HCT116 (cell line): ENCODE measurements at regions not wholly inside any gene's neighbourhood (a gene's known extent, or its start where the extent isn't known, plus 50 kb on each side); places are given as distances from the start of the nearest gene placed in this dataset.

Experiments
- ATAC-seq: fragments of 200-7000 bp; cut with Tn5 transposase; 2 replicates; pipeline ENCODE4 v1.9.1; 2020; ENCODE audit warnings: mild to moderate bottlenecking, moderate library complexity
- BruUV-seq: library from RNA; stranded (reverse); fragments of 400-500 nt; replicated peaks from 2 replicates; lab custom pipeline; 2021; lab: Mats Ljungman, UMichigan
- CTCF ChIA-PET: fragments of 300-600 bp; sonication (Branson Sonifier 250); formaldehyde crosslinking; loops from one replicate; lab custom pipeline; 2021; ENCODE audit warnings: antibody characterized with exemption; lab: Charles Lee
- POLR2A ChIA-PET: fragments of 300-600, 350-600 bp; sonication (Branson Sonifier 250); formaldehyde crosslinking; loops from one replicate; lab custom pipeline; 2021; ENCODE audit warnings: antibody characterized with exemption; lab: Charles Lee
- RAD21 ChIA-PET, 2 experiments: fragments of 300-600 bp; sonication (Branson Sonifier 250); formaldehyde crosslinking; loops; one replicate each; lab custom pipeline; 2023; ENCODE audit warnings: low total read pairs in 2 of 2; ENCODE audit not compliant: uncharacterized antibody in 2 of 2, unreplicated experiment in 2 of 2, low non-redundant PET in 1 of 2; lab: Charles Lee
- DNase-seq: peaks from one replicate; pipeline ENCODE4 v3.0.0-alpha.2; 2010; ENCODE audit warnings: low read depth, low spot score
- H2AFZ ChIP-seq: fragments of 200-600 bp; shearing (Covaris generic), sonication (generic); 2 replicates; pipeline ENCODE4 v1.6.1; 2017; ENCODE audit warnings: low read depth, mixed run types, mixed read lengths, antibody characterized with exemption, low read length; ENCODE audit not compliant: poor library complexity, severe bottlenecking
- H3K27ac ChIP-seq: 2 replicates; pipeline ENCODE4 v1.5.1; 2012; ENCODE audit warnings: low read depth, low read length
- H3K27me3 ChIP-seq: fragments of 200-600 bp; sonication (generic); 2 replicates; pipeline ENCODE4 v1.6.1; 2016; ENCODE audit warnings: mixed run types, low read length, mixed read lengths; ENCODE audit not compliant: insufficient read depth
- H3K36me3 ChIP-seq, 2 experiments: fragments of 200-500 bp in 1 of 2; fragments of 200-600 bp in 1 of 2; sonication (Bioruptor generic) in 1 of 2; sonication (generic) in 1 of 2; 2 replicates each; pipeline versions ENCODE4 v1.5.1 to v1.6.1; 2014 to 2016; ENCODE audit warnings: low read length in 2 of 2, inconsistent platforms in 1 of 2, mixed read lengths in 1 of 2, mixed run types in 1 of 2; ENCODE audit not compliant: insufficient read depth in 2 of 2, control insufficient read depth in 1 of 2
- H3K4me1 ChIP-seq, 2 experiments: fragments of 200-600 bp in 1 of 2; sonication (generic) in 1 of 2; 2 replicates each; pipeline versions ENCODE4 v1.5.1 to v1.6.1; 2012 to 2017; ENCODE audit warnings: low read length in 2 of 2, inconsistent platforms in 1 of 2, mild to moderate bottlenecking in 1 of 2, mixed read lengths in 1 of 2, mixed run types in 1 of 2, moderate library complexity in 1 of 2; ENCODE audit not compliant: insufficient read depth in 2 of 2, control insufficient read depth in 1 of 2
- H3K4me2 ChIP-seq: fragments of 200-600 bp; sonication (generic); 2 replicates; pipeline ENCODE4 v1.6.1; 2017; ENCODE audit warnings: mixed run types, low read length, mixed read lengths
- H3K4me3 ChIP-seq, 2 experiments: fragments of 200-600 bp in 1 of 2; sonication (generic) in 1 of 2; replicated peaks in 1 of 2; 2 replicates each; pipeline ENCODE4 v1.5.1; 2011 to 2016; ENCODE audit warnings: low read length in 2 of 2, control low read depth in 1 of 2, low read depth in 1 of 2, mild to moderate bottlenecking in 1 of 2, mixed read lengths in 1 of 2, mixed run types in 1 of 2
- H3K79me2 ChIP-seq: fragments of 200-600 bp; sonication (generic); 2 replicates; pipeline ENCODE4 v1.6.1; 2017; ENCODE audit warnings: mild to moderate bottlenecking, mixed run types, low read length, moderate library complexity, mixed read lengths; ENCODE audit not compliant: insufficient read depth
- H3K9ac ChIP-seq: fragments of 200-600 bp; sonication (generic); 2 replicates; pipeline ENCODE4 v1.6.1; 2016; ENCODE audit warnings: low read length, mixed read lengths
- H3K9me2 ChIP-seq: fragments of 200-600 bp; sonication (generic), shearing (Covaris generic); 2 replicates; pipeline ENCODE4 v1.6.1; 2017; ENCODE audit warnings: mixed run types, mild to moderate bottlenecking, moderate library complexity; ENCODE audit not compliant: insufficient read depth
- H3K9me3 ChIP-seq, 2 experiments: fragments of 200-500 bp in 1 of 2; fragments of 200-600 bp in 1 of 2; sonication (Bioruptor generic) in 1 of 2; sonication (generic) in 1 of 2; 2 replicates each; pipeline ENCODE4 v1.6.1; 2014 to 2017; ENCODE audit warnings: low read length in 2 of 2, mixed read lengths in 2 of 2, inconsistent platforms in 1 of 2, low read depth in 1 of 2, mild to moderate bottlenecking in 1 of 2, mixed run types in 1 of 2, moderate library complexity in 1 of 2; ENCODE audit not compliant: control insufficient read depth in 1 of 2, insufficient read depth in 1 of 2
- H4K20me1 ChIP-seq: fragments of 200-600 bp; sonication (generic), shearing (Covaris generic); 2 replicates; pipeline ENCODE4 v1.6.1; 2017; ENCODE audit warnings: mixed run types, mild to moderate bottlenecking, moderate library complexity; ENCODE audit not compliant: insufficient read depth
- CBX3 ChIP-seq: IDR thresholded peaks from 2 replicates; pipeline ENCODE4 v1.6.1; 2012; ENCODE audit warnings: low read depth
- CEBPB ChIP-seq: IDR thresholded peaks from 2 replicates; pipeline ENCODE4 v1.6.1; 2012; ENCODE audit warnings: low read depth
- EGR1 ChIP-seq: IDR thresholded peaks from 2 replicates; pipeline ENCODE4 v1.6.1; 2012; ENCODE audit warnings: low read depth
- ELF1 ChIP-seq: IDR thresholded peaks from 2 replicates; pipeline ENCODE4 v1.6.1; 2012; ENCODE audit warnings: low read depth, borderline replicate concordance
- FOSL1 ChIP-seq: IDR thresholded peaks from 2 replicates; pipeline ENCODE4 v1.6.1; 2012; ENCODE audit warnings: low read depth
- JUND ChIP-seq: IDR thresholded peaks from 2 replicates; pipeline ENCODE4 v1.6.1; 2012
- POLR2A ChIP-seq: IDR thresholded peaks from 2 replicates; pipeline ENCODE4 v1.7.0; 2011; ENCODE audit warnings: borderline replicate concordance; ENCODE audit not compliant: insufficient read depth, insufficient read length; ENCODE audit errors: extremely low read depth
- SIN3A ChIP-seq: IDR thresholded peaks from 2 replicates; pipeline ENCODE4 v1.6.1; 2012; ENCODE audit warnings: low read depth
- TCF7L2 ChIP-seq: IDR thresholded peaks from 2 replicates; pipeline ENCODE4 v1.7.0; 2011; ENCODE audit warnings: borderline replicate concordance, inconsistent platforms; ENCODE audit not compliant: insufficient read depth, insufficient read length; ENCODE audit errors: extremely low read depth
- YY1 ChIP-seq: IDR thresholded peaks from 2 replicates; pipeline ENCODE4 v1.6.1; 2011; ENCODE audit warnings: low read length, low read depth, moderate library complexity, mild to moderate bottlenecking; ENCODE audit not compliant: insufficient replicate concordance; ENCODE audit errors: extremely low read depth
- ZFX ChIP-seq: fragments of 450-650 bp; IDR thresholded peaks from 2 replicates; pipeline ENCODE4 v1.6.1; 2017
- ZNF274 ChIP-seq: fragments of 200-500 bp; sonication (Bioruptor generic); IDR thresholded peaks from 2 replicates; pipeline ENCODE4 v1.6.1; 2014; ENCODE audit warnings: mild to moderate bottlenecking, low read depth, low read length, inconsistent platforms
- intact Hi-C: fragments of 100-400 bp; cut with micrococcal nuclease; formaldehyde crosslinking; loops from 2 replicates; pipeline ENCODE4 v1.10.0; 2022
- TF ChIP-seq, protein P1 (sequence below): IDR thresholded peaks from 2 replicates; pipeline ENCODE4 v1.6.1; 2012
- TF ChIP-seq, protein P2 (sequence below): IDR thresholded peaks from 2 replicates; pipeline ENCODE4 v1.6.1; 2012; ENCODE audit warnings: low read depth
- TF ChIP-seq, protein P3 (sequence below): IDR thresholded peaks from 2 replicates; pipeline ENCODE4 v1.6.1; 2011; ENCODE audit warnings: mild to moderate bottlenecking, low read length, moderate library complexity; ENCODE audit not compliant: insufficient replicate concordance; ENCODE audit errors: extremely low read depth

DNA sequence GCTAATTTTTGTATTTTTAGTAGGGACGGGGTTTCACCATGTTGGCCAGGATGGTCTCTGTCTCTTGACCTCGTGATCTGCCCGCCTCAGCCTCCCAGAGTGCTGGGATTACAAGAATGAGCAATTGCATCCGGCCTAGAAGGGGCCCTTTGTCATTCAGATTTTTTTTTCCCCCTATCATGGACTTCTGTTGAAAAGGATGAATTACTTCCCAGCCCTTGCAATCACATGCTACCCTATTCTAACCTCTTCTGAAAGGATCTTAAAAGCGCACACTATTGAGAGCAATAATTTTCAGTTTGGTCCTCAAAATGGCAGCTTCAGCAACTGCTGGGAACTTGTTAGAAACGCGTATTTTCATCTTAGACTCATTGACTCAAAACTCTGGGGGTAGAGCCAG, 575.6 kb upstream of the KIRREL3 start:
- DNase-seq (no peak), ATAC-seq (no peak)
- intact Hi-C loops: no loop called here
- Histone ChIP-seq H4K20me1 (no peaks in the 10 kb centered on the region), H3K4me3 (no peak overlapping the region), H3K9me3 (peaks cover 0 to 12% of the 10 kb centered on the region in 2 experiments; a peak in 2 of 4 replicates), H3K9me2 (no peaks in the 10 kb centered on the region), H3K27ac (no peak overlapping the region), H3K4me1 (no peaks in the 10 kb centered on the region), H3K27me3 (no peaks in the 10 kb centered on the region), H3K79me2 (no peaks in the 10 kb centered on the region), H3K36me3 (no peaks in the 10 kb centered on the region), H2AFZ (no peak overlapping the region), H3K4me2 (no peak overlapping the region)
- CTCF ChIA-PET: no interaction called here
- BruUV-seq: no TSS peak
- POLR2A ChIA-PET: no interaction called here
- TF ChIP-seq, protein P1, sequence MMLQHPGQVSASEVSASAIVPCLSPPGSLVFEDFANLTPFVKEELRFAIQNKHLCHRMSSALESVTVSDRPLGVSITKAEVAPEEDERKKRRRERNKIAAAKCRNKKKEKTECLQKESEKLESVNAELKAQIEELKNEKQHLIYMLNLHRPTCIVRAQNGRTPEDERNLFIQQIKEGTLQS: no peak
- no peak for TF ChIP-seq SIN3A
- no peak for TF ChIP-seq FOSL1
- TF ChIP-seq, protein P2, sequence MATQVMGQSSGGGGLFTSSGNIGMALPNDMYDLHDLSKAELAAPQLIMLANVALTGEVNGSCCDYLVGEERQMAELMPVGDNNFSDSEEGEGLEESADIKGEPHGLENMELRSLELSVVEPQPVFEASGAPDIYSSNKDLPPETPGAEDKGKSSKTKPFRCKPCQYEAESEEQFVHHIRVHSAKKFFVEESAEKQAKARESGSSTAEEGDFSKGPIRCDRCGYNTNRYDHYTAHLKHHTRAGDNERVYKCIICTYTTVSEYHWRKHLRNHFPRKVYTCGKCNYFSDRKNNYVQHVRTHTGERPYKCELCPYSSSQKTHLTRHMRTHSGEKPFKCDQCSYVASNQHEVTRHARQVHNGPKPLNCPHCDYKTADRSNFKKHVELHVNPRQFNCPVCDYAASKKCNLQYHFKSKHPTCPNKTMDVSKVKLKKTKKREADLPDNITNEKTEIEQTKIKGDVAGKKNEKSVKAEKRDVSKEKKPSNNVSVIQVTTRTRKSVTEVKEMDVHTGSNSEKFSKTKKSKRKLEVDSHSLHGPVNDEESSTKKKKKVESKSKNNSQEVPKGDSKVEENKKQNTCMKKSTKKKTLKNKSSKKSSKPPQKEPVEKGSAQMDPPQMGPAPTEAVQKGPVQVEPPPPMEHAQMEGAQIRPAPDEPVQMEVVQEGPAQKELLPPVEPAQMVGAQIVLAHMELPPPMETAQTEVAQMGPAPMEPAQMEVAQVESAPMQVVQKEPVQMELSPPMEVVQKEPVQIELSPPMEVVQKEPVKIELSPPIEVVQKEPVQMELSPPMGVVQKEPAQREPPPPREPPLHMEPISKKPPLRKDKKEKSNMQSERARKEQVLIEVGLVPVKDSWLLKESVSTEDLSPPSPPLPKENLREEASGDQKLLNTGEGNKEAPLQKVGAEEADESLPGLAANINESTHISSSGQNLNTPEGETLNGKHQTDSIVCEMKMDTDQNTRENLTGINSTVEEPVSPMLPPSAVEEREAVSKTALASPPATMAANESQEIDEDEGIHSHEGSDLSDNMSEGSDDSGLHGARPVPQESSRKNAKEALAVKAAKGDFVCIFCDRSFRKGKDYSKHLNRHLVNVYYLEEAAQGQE: no peak
- TF ChIP-seq YY1: no peak
- no peak for TF ChIP-seq ZFX
- TF ChIP-seq JUND: no peak
- TF ChIP-seq TCF7L2: no peak
- TF ChIP-seq CBX3: no peak
- TF ChIP-seq, protein P3, sequence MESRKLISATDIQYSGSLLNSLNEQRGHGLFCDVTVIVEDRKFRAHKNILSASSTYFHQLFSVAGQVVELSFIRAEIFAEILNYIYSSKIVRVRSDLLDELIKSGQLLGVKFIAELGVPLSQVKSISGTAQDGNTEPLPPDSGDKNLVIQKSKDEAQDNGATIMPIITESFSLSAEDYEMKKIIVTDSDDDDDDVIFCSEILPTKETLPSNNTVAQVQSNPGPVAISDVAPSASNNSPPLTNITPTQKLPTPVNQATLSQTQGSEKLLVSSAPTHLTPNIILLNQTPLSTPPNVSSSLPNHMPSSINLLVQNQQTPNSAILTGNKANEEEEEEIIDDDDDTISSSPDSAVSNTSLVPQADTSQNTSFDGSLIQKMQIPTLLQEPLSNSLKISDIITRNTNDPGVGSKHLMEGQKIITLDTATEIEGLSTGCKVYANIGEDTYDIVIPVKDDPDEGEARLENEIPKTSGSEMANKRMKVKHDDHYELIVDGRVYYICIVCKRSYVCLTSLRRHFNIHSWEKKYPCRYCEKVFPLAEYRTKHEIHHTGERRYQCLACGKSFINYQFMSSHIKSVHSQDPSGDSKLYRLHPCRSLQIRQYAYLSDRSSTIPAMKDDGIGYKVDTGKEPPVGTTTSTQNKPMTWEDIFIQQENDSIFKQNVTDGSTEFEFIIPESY: no peak
- no peak for TF ChIP-seq CEBPB
- no peak for TF ChIP-seq POLR2A
- TF ChIP-seq EGR1: no peak
- TF ChIP-seq ZNF274: no peak
- TF ChIP-seq ELF1: no peak
- TF ChIP-seq, all 23 proteins: peak for 0
- H3K9ac ChIP-seq: no peak overlapping the region
- RAD21 ChIA-PET: no interaction called here
